GM23338 (cell line): ENCODE measurements at regions not wholly inside any gene's neighbourhood (a gene's known extent, or its start where the extent isn't known, plus 50 kb on each side); places are given as distances from the start of the nearest gene placed in this dataset.

ENCODE experiments used
- ATAC-seq: fragments of 200-7000 bp; cut with Tn5 transposase; 3 replicates; pipeline ENCODE4 v1.9.1; 2020
- DNase-seq: peaks from one replicate; pipeline ENCODE4 v3.0.0-alpha.2; 2015; ENCODE audit warnings: low spot score
- H2AFZ ChIP-seq: fragments of 200-600 bp; sonication (generic); 2 replicates; pipeline ENCODE4 v1.8.0; 2016; ENCODE audit warnings: antibody characterized with exemption, mild to moderate bottlenecking, moderate library complexity
- H3F3A ChIP-seq: fragments of 200-600 bp; sonication (generic); replicated peaks from 2 replicates; pipeline ENCODE4 v1.8.0; 2017; ENCODE audit warnings: antibody characterized with exemption, mixed run types, low read depth
- H3K27ac ChIP-seq: fragments of 200-600 bp; sonication (generic); 2 replicates; pipeline ENCODE4 v1.6.1; 2016; ENCODE audit warnings: low read depth
- H3K27me3 ChIP-seq: fragments of 200-600 bp; sonication (generic); 2 replicates; pipeline ENCODE4 v1.8.0; 2016; ENCODE audit warnings: mild to moderate bottlenecking, mixed run types, moderate library complexity; ENCODE audit not compliant: insufficient read depth
- H3K36me3 ChIP-seq: fragments of 200-600 bp; sonication (generic); 2 replicates; pipeline ENCODE4 v1.8.0; 2016; ENCODE audit warnings: mild to moderate bottlenecking; ENCODE audit not compliant: insufficient read depth
- H3K4me1 ChIP-seq: fragments of 200-600 bp; sonication (generic); 2 replicates; pipeline ENCODE4 v1.8.0; 2016; ENCODE audit warnings: mild to moderate bottlenecking, moderate library complexity; ENCODE audit not compliant: insufficient read depth
- H3K4me2 ChIP-seq: fragments of 200-600 bp; sonication (generic); 2 replicates; pipeline ENCODE4 v1.7.1; 2017; ENCODE audit warnings: mixed run types
- H3K4me3 ChIP-seq: fragments of 200-600 bp; sonication (generic); 2 replicates; pipeline ENCODE4 v1.6.1; 2016; ENCODE audit warnings: mixed run types
- H3K79me2 ChIP-seq: fragments of 200-600 bp; sonication (generic); replicated peaks from 2 replicates; pipeline ENCODE4 v1.8.0; 2017; ENCODE audit warnings: mild to moderate bottlenecking; ENCODE audit not compliant: insufficient read depth
- H3K9me2 ChIP-seq: fragments of 200-600 bp; sonication (generic); 2 replicates; pipeline ENCODE4 v1.8.0; 2017; ENCODE audit not compliant: insufficient read depth
- H4K20me1 ChIP-seq: fragments of 200-600 bp; sonication (generic); replicated peaks from 2 replicates; pipeline ENCODE4 v1.8.0; 2017; ENCODE audit warnings: mild to moderate bottlenecking; ENCODE audit not compliant: insufficient read depth
- H3K27ac Mint-ChIP-seq: 2 replicates; pipeline ENCODE4 v1.8.0; 2020; ENCODE audit warnings: inconsistent platforms, mild to moderate bottlenecking, moderate library complexity, mixed read lengths
- H3K27me3 Mint-ChIP-seq: 3 replicates; pipeline ENCODE4 v1.8.0; 2022; ENCODE audit warnings: low read depth, mild to moderate bottlenecking, moderate library complexity, mixed read lengths, inconsistent platforms; ENCODE audit not compliant: insufficient read depth, poor library complexity
- H3K36me3 Mint-ChIP-seq: 3 replicates; pipeline ENCODE4 v1.8.0; 2021; ENCODE audit warnings: low read depth, mild to moderate bottlenecking, inconsistent platforms, moderate library complexity, mixed read lengths
- H3K4me1 Mint-ChIP-seq: 3 replicates; pipeline ENCODE4 v1.8.0; 2020; ENCODE audit warnings: mild to moderate bottlenecking, inconsistent platforms, mixed read lengths
- H3K4me3 Mint-ChIP-seq: 3 replicates; pipeline ENCODE4 v1.8.0; 2021; ENCODE audit warnings: moderate library complexity, mild to moderate bottlenecking, inconsistent platforms, mixed read lengths
- H3K9me3 Mint-ChIP-seq: 3 replicates; pipeline ENCODE4 v1.8.0; 2020; ENCODE audit warnings: moderate library complexity, mild to moderate bottlenecking, inconsistent platforms, mixed read lengths
- CREB1 ChIP-seq: fragments of 250-450 bp; sonication (Bioruptor Pico); IDR thresholded peaks from 2 replicates; pipeline ENCODE4 v1.5.0; 2020; ENCODE audit warnings: low read depth, mild to moderate bottlenecking, moderate library complexity
- CTCF ChIP-seq, 2 experiments: fragments of 200-600 bp in 1 of 2; sonication (generic) in 1 of 2; conservative IDR thresholded peaks; 2 replicates each; pipeline versions ENCODE4 v1.5.1 to v1.6.1; 2016 to 2017; ENCODE audit warnings: antibody characterized with exemption in 2 of 2, low read depth in 2 of 2, mild to moderate bottlenecking in 2 of 2, moderate library complexity in 1 of 2
- ETS1 ChIP-seq: IDR thresholded peaks from 2 replicates; pipeline ENCODE4 v1.6.1; 2016; ENCODE audit warnings: antibody characterized with exemption
- EZH2 ChIP-seq: fragments of 200-600 bp; sonication (generic); IDR thresholded peaks from one replicate; pipeline ENCODE4 v1.8.0; 2017; ENCODE audit warnings: antibody characterized with exemption, mild to moderate bottlenecking, low read depth; ENCODE audit not compliant: unreplicated experiment
- EZH2phosphoT487 ChIP-seq: fragments of 200-600 bp; sonication (generic); IDR thresholded peaks from one replicate; pipeline ENCODE4 v1.8.1; 2018; ENCODE audit warnings: antibody characterized with exemption; ENCODE audit not compliant: unreplicated experiment
- JUNB ChIP-seq: IDR thresholded peaks from one replicate; pipeline ENCODE4 v1.6.1; 2016; ENCODE audit warnings: antibody characterized with exemption; ENCODE audit not compliant: unreplicated experiment
- NANOG ChIP-seq: IDR thresholded peaks from 2 replicates; pipeline ENCODE4 v1.6.1; 2016; ENCODE audit warnings: antibody characterized with exemption, borderline replicate concordance
- POLR2AphosphoS5 ChIP-seq: IDR thresholded peaks from 2 replicates; pipeline ENCODE4 v1.6.1; 2016; ENCODE audit warnings: antibody characterized with exemption, low read depth
- REST ChIP-seq: IDR thresholded peaks from one replicate; pipeline ENCODE4 v1.6.1; 2018; ENCODE audit warnings: antibody characterized with exemption; ENCODE audit not compliant: unreplicated experiment
- STAT1 ChIP-seq: IDR thresholded peaks from one replicate; pipeline ENCODE4 v1.6.1; 2016; ENCODE audit warnings: antibody characterized with exemption; ENCODE audit not compliant: unreplicated experiment
- ZNF114 ChIP-seq: fragments of 250-450 bp; sonication (Bioruptor Pico); IDR thresholded peaks from 2 replicates; pipeline ENCODE4 v1.5.0; 2020; ENCODE audit warnings: mild to moderate bottlenecking, moderate library complexity
- ZNF331 ChIP-seq: fragments of 250-450 bp; sonication (Bioruptor Pico); IDR thresholded peaks from 2 replicates; pipeline ENCODE4 v1.5.0; 2020; ENCODE audit warnings: low read depth, mild to moderate bottlenecking, moderate library complexity
- ZNF462 ChIP-seq: fragments of 250-450 bp; sonication (Bioruptor Pico); IDR thresholded peaks from 2 replicates; pipeline ENCODE4 v1.5.0; 2020; ENCODE audit warnings: mild to moderate bottlenecking, moderate library complexity

- ATAC-seq (no peak), DNase-seq (no peak)
- Histone ChIP-seq H3K4me2 (no peak overlapping the region), H2AFZ (no peak overlapping the region), H4K20me1 (no peaks in the 10 kb centered on the region), H3K27ac (no peak overlapping the region), H3F3A (no peaks in the 10 kb centered on the region), H3K79me2 (no peaks in the 10 kb centered on the region), H3K9me2 (no peaks in the 10 kb centered on the region), H3K27me3 (no peaks in the 10 kb centered on the region), H3K4me3 (no peak overlapping the region), H3K4me1 (no peaks in the 10 kb centered on the region), H3K36me3 (no peaks in the 10 kb centered on the region)
- Mint-ChIP-seq H3K27ac (no peak overlapping the region), H3K4me3 (no peak overlapping the region), H3K27me3 (no peaks in the 10 kb centered on the region), H3K9me3 (peaks cover 2% of the 10 kb centered on the region; the same call in 1 of the 3 replicates), H3K4me1 (peaks cover 2% of the 10 kb centered on the region; the same call in 1 of the 3 replicates), H3K36me3 (0 out of 3 replicates have a peak, but pooled peaks cover 2% of the 10 kb centered on the region)
- no peak for TF ChIP-seq NANOG
- no peak for TF ChIP-seq REST
- no peak for TF ChIP-seq EZH2phosphoT487
- TF ChIP-seq ZNF114 (CRISPR knock-in tag): no peak
- no peak for TF ChIP-seq EZH2
- TF ChIP-seq CTCF (conservative IDR thresholded peaks at IDR 0.05; ENCODE audit: low read depth in 2 of 2): no peak
- no peak for TF ChIP-seq ETS1
- TF ChIP-seq ZNF462 (CRISPR knock-in tag): no peak
- TF ChIP-seq ZNF331 (CRISPR knock-in tag): no peak
- no peak for TF ChIP-seq CREB1 (CRISPR knock-in tag)
- TF ChIP-seq POLR2AphosphoS5: no peak
- no peak for TF ChIP-seq STAT1
- TF ChIP-seq JUNB: no peak
These were observed 469.4 kb upstream of the TNC start for GRCh38 chr9:115587310-115587709.
